ENCODE measurements at regions not wholly inside any gene's neighbourhood (a gene's known extent, or its start where the extent isn't known, plus 50 kb on each side); places are given as distances from the start of the nearest gene placed in this dataset.

GRCh38 chr7:16174253-16174652, 247.1 kb downstream of the CRPPA start:
- dilution Hi-C loops (cut with HindIII; ENCODE audit: low sequenced_read_pairs, unreplicated experiment): no loop called here
- WGBS, 2 experiments (ENCODE audit: extremely low coverage in 2 of 2, insufficient read length in 1 of 2): no CpG with 5 or more reads among the region's 4 CpGs
- POLR2A ChIA-PET (ENCODE audit: unreplicated experiment): no interaction called here

More at GRCh38 chr7:16174253-16174652, 247.1 kb downstream of the CRPPA start:
- no TSS peak for BruUV-seq (replicated peaks)
- H4K20me1 ChIP-seq (ENCODE audit: insufficient read depth, low read length): no peaks in the 10 kb centered on the region
- H2BK120ac ChIP-seq (ENCODE audit: low read depth, low read length): no peak overlapping the region
- no peak overlapping the region for H3K4me2 ChIP-seq (ENCODE audit: low read depth, low read length)
- TF ChIP-seq CHD1 (IDR thresholded peaks at IDR 0.05; ENCODE audit: low read depth, low read length): no peak
- peak; percentile 82 for TF ChIP-seq MAFK (IDR thresholded peaks at IDR 0.05; ENCODE audit: low read depth, low read length)
- H3K36me3 ChIP-seq (ENCODE audit: control insufficient read depth, insufficient read depth, low read length): no peaks in the 10 kb centered on the region
- no peak overlapping the region for H2AK9ac ChIP-seq (replicated peaks; ENCODE audit: low read depth, low read length, poor library complexity)
- H4K5ac ChIP-seq (ENCODE audit: low read depth, low read length): no peak overlapping the region
- no peak overlapping the region for H3K4me3 ChIP-seq (ENCODE audit: insufficient read depth, low read depth, low read length)
- CTCF ChIA-PET: no interaction called here
- no peak overlapping the region for H2AFZ ChIP-seq (replicated peaks; ENCODE audit: low read length, poor library complexity)
- no peak overlapping the region for H4K8ac ChIP-seq (ENCODE audit: low read depth in 2 of 2, low read length in 2 of 2)
- H3K14ac ChIP-seq (replicated peaks; ENCODE audit: low read depth, low read length): no peak overlapping the region
- ATAC-seq (ENCODE audit: low read depth): no peak
- H2BK20ac ChIP-seq (ENCODE audit: low read depth, low read length): no peak overlapping the region
- no peak overlapping the region for H4K91ac ChIP-seq (ENCODE audit: insufficient read depth, low read depth, low read length)
- intact Hi-C loops (cut with micrococcal nuclease) (no loop called here), in situ Hi-C loops (cut with MboI; ENCODE audit: low sequenced_read_pairs) (no loop called here)
- no peak overlapping the region for H3K56ac ChIP-seq (ENCODE audit: extremely low read depth, insufficient read depth, low read length)
- DNase-seq: no peak
- no peaks in the 10 kb centered on the region for H3K27me3 ChIP-seq (ENCODE audit: control insufficient read depth, insufficient read depth, low read length)
- no peaks in the 10 kb centered on the region for H3K4me1 ChIP-seq (ENCODE audit: control insufficient read depth, insufficient read depth, low read length)
- no peak overlapping the region for H2AK5ac ChIP-seq (ENCODE audit: low read depth, low read length)
- no peak overlapping the region for H3K4ac ChIP-seq (ENCODE audit: low read depth, low read length)
- no peak overlapping the region for H3K18ac ChIP-seq (ENCODE audit: low read depth, low read length)
- H3K27ac ChIP-seq (ENCODE audit: insufficient read depth, low read length): no peak overlapping the region
- H3K9me1 ChIP-seq (ENCODE audit: insufficient read depth, low read length): no peaks in the 10 kb centered on the region
- H3K79me1 ChIP-seq (ENCODE audit: low read depth in 1 of 2, low read length in 2 of 2): no peaks in the 10 kb centered on the region
- no peaks in the 10 kb centered on the region; the same call in 1 of the 2 replicates for H3K9me3 ChIP-seq (ENCODE audit: control insufficient read depth, insufficient read depth, low read length)
- no peak overlapping the region for H2BK15ac ChIP-seq (ENCODE audit: low read depth, low read length)
- no peak overlapping the region for H3K9ac ChIP-seq (ENCODE audit: low read depth, low read length)
- H2BK5ac ChIP-seq (ENCODE audit: low read depth, low read length, poor library complexity, severe bottlenecking): no peak overlapping the region
- no peak overlapping the region for H3K23ac ChIP-seq (ENCODE audit: low read depth, low read length)
